Esophagus (tissue), 2 donors: ENCODE measurements at regions not wholly inside any gene's neighbourhood (a gene's known extent, or its start where the extent isn't known, plus 50 kb on each side); places are given as distances from the start of the nearest gene placed in this dataset.

Experiments
- H3K27ac ChIP-seq, 2 donors: one replicate each; pipeline ENCODE4 v1.5.1; 2013; ENCODE audit warnings: low read depth in 2 of 2, mild to moderate bottlenecking in 2 of 2, inconsistent platforms in 1 of 2, low read length in 1 of 2, moderate library complexity in 1 of 2
- H3K27me3 ChIP-seq, 2 donors: one replicate each; pipeline ENCODE4 v1.6.1; 2013; ENCODE audit warnings: low read length in 2 of 2, control low read depth in 1 of 2, mild to moderate bottlenecking in 1 of 2; ENCODE audit not compliant: insufficient read depth in 2 of 2, control insufficient read depth in 1 of 2
- H3K36me3 ChIP-seq, 2 donors: one replicate each; pipeline ENCODE4 v1.6.1; 2013; ENCODE audit warnings: low read length in 1 of 2; ENCODE audit not compliant: control insufficient read depth in 2 of 2, insufficient read depth in 2 of 2
- H3K4me1 ChIP-seq, 2 donors: one replicate each; pipeline ENCODE4 v1.6.1; 2013; ENCODE audit warnings: low read length in 1 of 2; ENCODE audit not compliant: control insufficient read depth in 2 of 2, insufficient read depth in 2 of 2
- H3K4me3 ChIP-seq, 2 donors: one replicate each; pipeline ENCODE4 v1.5.1; 2013; ENCODE audit warnings: low read length in 2 of 2, mild to moderate bottlenecking in 2 of 2, low read depth in 1 of 2, moderate library complexity in 1 of 2
- H3K9me3 ChIP-seq, 2 donors: one replicate each; pipeline ENCODE4 v1.6.1; 2013; ENCODE audit warnings: mild to moderate bottlenecking in 2 of 2, low read depth in 1 of 2, low read length in 1 of 2, moderate library complexity in 1 of 2; ENCODE audit not compliant: control insufficient read depth in 2 of 2, insufficient read depth in 1 of 2
- WGBS, 2 donors: extraction: QIAGEN DNeasy Blood & Tissue Kit; methylation state at CpG; one replicate each; pipeline ENCODE4 v1.1.7; 2013; 5-methylcytosine and 5-hydroxymethylcytosine counted together
- donor health status: healthy with polysubstance abuse.
- donor health status: Bipolar disorder and iron deficiency.

- Histone ChIP-seq H3K27me3 (no peaks in the 10 kb centered on the region), H3K9me3 (no peaks in the 10 kb centered on the region), H3K36me3 (no peaks in the 10 kb centered on the region), H3K27ac (no peak overlapping the region), H3K4me1 (no peaks in the 10 kb centered on the region), H3K4me3 (no peak overlapping the region)
- WGBS, 2 donors: 60 to 65% methylated on average over 1 of the region's 1 CpG
Observed at GRCh38 chr3:168417016-168417415, 321.3 kb upstream of the GOLIM4 start.

- Histone ChIP-seq H3K27me3 (no peaks in the 10 kb centered on the region), H3K4me1 (no peaks in the 10 kb centered on the region), H3K27ac (no peak overlapping the region), H3K4me3 (no peak overlapping the region), H3K36me3 (no peaks in the 10 kb centered on the region), H3K9me3 (no peaks in the 10 kb centered on the region)
- WGBS, 2 donors: 74 to 83% methylated on average over 6 of the region's 6 CpGs
Observed at GRCh38 chr3:168416446-168416845, 320.7 kb upstream of the GOLIM4 start.

DNA sequence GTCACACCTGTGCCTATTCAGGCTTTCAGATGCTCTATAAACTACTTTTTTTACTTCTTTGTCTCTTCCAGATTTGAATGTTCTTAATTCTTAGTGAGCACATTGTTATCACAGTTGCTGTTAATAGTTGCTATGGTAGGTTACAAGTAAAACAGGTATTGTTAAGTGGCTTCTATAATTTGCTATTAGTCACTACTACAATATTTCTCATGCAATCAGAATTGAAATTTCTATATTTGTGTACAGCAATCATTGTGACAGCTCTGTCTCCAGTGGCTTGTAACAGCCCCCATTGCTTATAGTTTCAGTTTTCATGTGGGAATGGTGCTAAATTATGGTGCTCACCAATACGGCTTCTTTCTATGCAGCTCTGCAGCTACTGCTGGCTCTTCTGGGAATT lies 318.4 kb upstream of the GOLIM4 start:
- Histone ChIP-seq H3K4me3 (no peak overlapping the region), H3K27ac (no peak overlapping the region), H3K9me3 (no peaks in the 10 kb centered on the region), H3K36me3 (no peaks in the 10 kb centered on the region), H3K27me3 (no peaks in the 10 kb centered on the region), H3K4me1 (no peaks in the 10 kb centered on the region)
- WGBS, 2 donors: 88 to 100% methylated on average over 1 of the region's 1 CpG

GRCh38 chr3:168407381-168407780 lies 311.7 kb upstream of the GOLIM4 start:
- Histone ChIP-seq H3K36me3 (no peaks in the 10 kb centered on the region), H3K4me1 (no peaks in the 10 kb centered on the region), H3K27ac (no peak overlapping the region), H3K4me3 (no peak overlapping the region), H3K27me3 (no peaks in the 10 kb centered on the region), H3K9me3 (no peaks in the 10 kb centered on the region)

GRCh38 chr3:168405288-168405687 lies 309.6 kb upstream of the GOLIM4 start:
- Histone ChIP-seq H3K27ac (no peak overlapping the region), H3K4me3 (no peak overlapping the region), H3K36me3 (no peaks in the 10 kb centered on the region), H3K27me3 (no peaks in the 10 kb centered on the region), H3K9me3 (no peaks in the 10 kb centered on the region), H3K4me1 (no peaks in the 10 kb centered on the region)
- WGBS, 2 donors: 95 to 97% methylated on average over 1 of the region's 1 CpG

DNA sequence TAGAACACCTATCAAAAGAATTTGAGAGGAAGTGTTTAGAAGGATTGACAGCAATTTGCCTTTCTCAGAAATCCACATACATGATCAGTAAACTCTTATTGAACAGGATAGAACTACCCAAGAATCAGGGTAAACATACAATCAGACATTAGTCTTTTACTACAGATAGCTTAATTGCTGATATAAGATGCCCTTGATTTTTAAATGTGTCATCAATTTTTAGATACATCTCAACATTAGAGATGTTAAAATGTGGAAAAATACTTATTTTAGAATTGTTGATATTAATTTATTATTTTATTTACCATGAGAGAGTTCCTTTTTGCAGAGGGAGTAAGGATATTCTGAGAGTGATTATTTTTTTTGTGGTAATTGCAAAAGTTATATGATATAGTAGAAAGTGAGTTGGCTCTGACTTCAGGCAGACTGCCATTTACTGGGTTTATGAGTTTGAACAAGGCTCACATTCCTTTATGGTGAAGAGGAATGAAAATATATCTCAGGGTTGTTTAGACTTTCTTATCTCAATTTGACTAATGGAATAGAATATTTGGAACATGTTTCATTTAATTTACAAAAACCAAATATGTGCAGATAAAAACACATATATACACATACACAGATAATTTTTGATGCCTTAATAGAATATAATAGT lies 302.8 kb upstream of the GOLIM4 start:
- no peaks in the 10 kb centered on the region for H3K36me3 ChIP-seq
- H3K27ac ChIP-seq: no peak overlapping the region
- no peak overlapping the region for H3K4me3 ChIP-seq
- H3K4me1 ChIP-seq: no peaks in the 10 kb centered on the region
- no peaks in the 10 kb centered on the region for H3K27me3 ChIP-seq
- no peaks in the 10 kb centered on the region for H3K9me3 ChIP-seq

DNA sequence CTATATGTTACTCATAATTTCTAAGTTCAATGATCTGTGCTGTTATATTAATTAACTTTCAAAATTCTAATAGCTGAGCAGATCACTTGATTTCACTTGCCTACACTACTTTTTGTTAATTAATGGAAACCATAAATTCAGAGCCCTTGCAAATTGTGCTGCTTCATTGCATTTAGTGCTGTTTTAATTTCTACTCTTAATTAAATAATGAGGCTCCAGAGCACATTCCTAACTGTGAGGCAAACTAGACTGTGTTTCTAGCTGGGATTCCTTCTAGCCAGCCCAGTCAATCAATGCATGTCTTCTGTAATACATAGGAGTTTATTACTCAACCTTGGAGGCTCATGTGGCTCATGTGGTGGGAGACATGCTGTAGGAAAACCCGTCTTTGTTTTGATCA lies 301.1 kb upstream of the GOLIM4 start:
- H3K4me3 ChIP-seq: no peak overlapping the region
- H3K27me3 ChIP-seq: no peaks in the 10 kb centered on the region
- H3K9me3 ChIP-seq: no peaks in the 10 kb centered on the region
- WGBS, 2 donors: 69 to 90% methylated on average over 1 of the region's 1 CpG
- no peak overlapping the region for H3K27ac ChIP-seq
- H3K4me1 ChIP-seq: no peaks in the 10 kb centered on the region
- H3K36me3 ChIP-seq: no peaks in the 10 kb centered on the region

GRCh38 chr3:168395551-168395950 lies 299.8 kb upstream of the GOLIM4 start:
- no peaks in the 10 kb centered on the region for H3K9me3 ChIP-seq
- H3K27ac ChIP-seq: no peak overlapping the region
- no peaks in the 10 kb centered on the region for H3K27me3 ChIP-seq
- 80 to 82% methylated on average over 2 of the region's 2 CpGs for WGBS, 2 donors
- H3K36me3 ChIP-seq: no peaks in the 10 kb centered on the region
- H3K4me1 ChIP-seq: no peaks in the 10 kb centered on the region
- H3K4me3 ChIP-seq: no peak overlapping the region

- no peaks in the 10 kb centered on the region for H3K27me3 ChIP-seq
- H3K4me3 ChIP-seq: no peak overlapping the region
- WGBS, 2 donors: 77 to 79% methylated on average over 2 of the region's 2 CpGs
- no peaks in the 10 kb centered on the region for H3K9me3 ChIP-seq
- no peaks in the 10 kb centered on the region for H3K4me1 ChIP-seq
- H3K36me3 ChIP-seq: no peaks in the 10 kb centered on the region
- no peak overlapping the region for H3K27ac ChIP-seq
Observed at GRCh38 chr3:168394439-168394838, 298.7 kb upstream of the GOLIM4 start.

DNA sequence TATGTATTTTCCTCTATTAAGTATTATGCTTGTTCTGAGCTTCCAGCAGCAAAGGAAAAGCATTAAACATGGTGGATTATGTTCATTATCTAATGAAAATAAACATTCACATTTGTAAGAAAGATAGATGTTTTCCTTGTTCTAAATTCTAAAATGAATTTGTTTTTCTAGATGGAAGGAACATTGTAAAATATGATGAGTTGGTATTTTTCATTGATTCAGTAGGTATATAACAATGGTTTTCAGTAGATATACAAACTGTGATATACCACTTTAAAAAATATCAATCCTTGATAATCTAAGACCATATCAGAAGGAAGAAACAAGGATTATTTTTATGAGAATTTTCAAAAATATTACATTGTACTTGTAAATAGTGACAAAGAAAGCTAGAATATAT lies 290.6 kb upstream of the GOLIM4 start:
- no peak overlapping the region for H3K4me3 ChIP-seq
- peaks cover 0 to 3% of the 10 kb centered on the region in 2 donors for H3K9me3 ChIP-seq
- no peaks in the 10 kb centered on the region for H3K4me1 ChIP-seq

More for the DNA sequence above, 290.6 kb upstream of the GOLIM4 start:
- Histone ChIP-seq H3K27ac (no peak overlapping the region), H3K27me3 (no peaks in the 10 kb centered on the region), H3K36me3 (no peaks in the 10 kb centered on the region)
